K562 (cell line): ENCODE measurements at regions not wholly inside any gene's neighbourhood (a gene's known extent, or its start where the extent isn't known, plus 50 kb on each side); places are given as distances from the start of the nearest gene placed in this dataset.

Experiments used
- CEBPB ChIP-seq: fragments of 450-650 bp; IDR thresholded peaks from 2 replicates; pipeline ENCODE4 v1.6.1; 2016; ENCODE audit warnings: missing genetic modification characterization, missing compliant biosample characterization
- CHD7 ChIP-seq: fragments of 200-600 bp; sonication (generic); IDR thresholded peaks from one replicate; pipeline ENCODE4 v1.6.1; 2012; ENCODE audit warnings: mild to moderate bottlenecking, low read depth, low read length, inconsistent platforms
- MIER1 ChIP-seq: fragments of 450-650 bp; IDR thresholded peaks from 2 replicates; pipeline ENCODE4 v1.6.1; 2016; ENCODE audit warnings: antibody characterized with exemption, mild to moderate bottlenecking, low read depth
- MYBL2 ChIP-seq, 2 experiments: fragments of 450-650 bp in 1 of 2; sonication (generic) in 1 of 2; formaldehyde crosslinking in 1 of 2; IDR thresholded peaks; 2 replicates each; pipeline versions ENCODE4 v1.6.1 to v1.8.1; 2017 to 2022; ENCODE audit warnings: borderline replicate concordance in 1 of 2, inconsistent platforms in 1 of 2, low read depth in 1 of 2, mild to moderate bottlenecking in 1 of 2, missing genetic modification reagents in 1 of 2, moderate library complexity in 1 of 2
- RBFOX2 ChIP-seq: fragments of 200-400 bp; formaldehyde crosslinking; IDR thresholded peaks from 2 replicates; pipeline ENCODE4 v1.6.1; 2017; ENCODE audit warnings: low read depth, mild to moderate bottlenecking, low read length, moderate library complexity
- SRF ChIP-seq, 2 experiments: fragments of 250-450, 450-650 bp in 1 of 2; sonication (Bioruptor Pico) in 1 of 2; sonication (generic) in 1 of 2; formaldehyde crosslinking; IDR thresholded peaks; 2 replicates each; pipeline versions ENCODE4 v1.5.0 to v1.5.1; 2020 to 2022; ENCODE audit warnings: mild to moderate bottlenecking in 1 of 2, missing genetic modification reagents in 1 of 2
- SRSF9 ChIP-seq: fragments of 200-400 bp; formaldehyde crosslinking; IDR thresholded peaks from 2 replicates; pipeline ENCODE4 v1.6.1; 2017; ENCODE audit warnings: low read depth, low read length, borderline replicate concordance
- TFAP4 ChIP-seq: sonication (generic); formaldehyde crosslinking; IDR thresholded peaks from 2 replicates; pipeline ENCODE4 v1.8.0; 2022; ENCODE audit warnings: missing genetic modification reagents, mild to moderate bottlenecking, moderate library complexity, borderline replicate concordance
- THRA ChIP-seq: fragments of 450-650 bp; IDR thresholded peaks from 2 replicates; pipeline ENCODE4 v1.6.1; 2017; ENCODE audit warnings: mild to moderate bottlenecking, moderate library complexity
- TRIM25 ChIP-seq: fragments of 450-650 bp; IDR thresholded peaks from 2 replicates; pipeline ENCODE4 v1.7.0; 2016; ENCODE audit warnings: borderline replicate concordance

- TF ChIP-seq CHD7 (no peak), TFAP4 (CRISPR knock-in tag) (no peak), RBFOX2 (no peak), TRIM25 (no peak), CEBPB (tag) (no peak), MYBL2 (IDR thresholded peaks at IDR 0.05; ENCODE audit: low read depth) (no peak), MYBL2 (CRISPR knock-in tag; IDR thresholded peaks at IDR 0.05; ENCODE audit: borderline replicate concordance) (no peak), SRSF9 (no peak), SRF (CRISPR knock-in tag; IDR thresholded peaks at IDR 0.05) (no peak), MIER1 (no peak), THRA (no peak)
These were observed 591.0 kb upstream of the SETBP1 start (continued) for GRCh38 chr18:44089732-44090131.
